ENCODE measurements at regions not wholly inside any gene's neighbourhood (a gene's known extent, or its start where the extent isn't known, plus 50 kb on each side); places are given as distances from the start of the nearest gene placed in this dataset.

- Histone ChIP-seq H3K36me3 (ENCODE audit: insufficient read depth, low read length) (no peaks in the 10 kb centered on the region), H3K27me3 (ENCODE audit: control insufficient read depth in 1 of 2, insufficient read depth in 2 of 2, low read length in 2 of 2) (no peaks in the 10 kb centered on the region), H3K4me3 (ENCODE audit: low read length) (no peak overlapping the region), H3K4me1 (ENCODE audit: insufficient read depth, low read length) (no peaks in the 10 kb centered on the region), H3K9me3 (ENCODE audit: control insufficient read depth in 1 of 2, insufficient read depth in 1 of 2, low read length in 2 of 2) (peaks cover 0 to 3% of the 10 kb centered on the region in 2 experiments), H3K27ac (ENCODE audit: low read depth in 1 of 2, low read length in 2 of 2) (no peak overlapping the region)
- Mint-ChIP-seq H3K27me3 (no peaks in the 10 kb centered on the region), H3K27ac (no peak overlapping the region), H3K36me3 (ENCODE audit: low read depth) (no peaks in the 10 kb centered on the region), H3K9me3 (no peaks in the 10 kb centered on the region), H3K4me1 (ENCODE audit: low read depth) (no peaks in the 10 kb centered on the region), H3K4me3 (no peak overlapping the region)
- intact Hi-C loops (cut with DNase I, micrococcal nuclease): no loop called here
- CTCF ChIA-PET: no interaction called here
- DNase-seq (no peak), ATAC-seq (ENCODE audit: poor library complexity) (no peak)
- POLR2A ChIA-PET: no interaction called here
- TF ChIP-seq, protein P1, sequence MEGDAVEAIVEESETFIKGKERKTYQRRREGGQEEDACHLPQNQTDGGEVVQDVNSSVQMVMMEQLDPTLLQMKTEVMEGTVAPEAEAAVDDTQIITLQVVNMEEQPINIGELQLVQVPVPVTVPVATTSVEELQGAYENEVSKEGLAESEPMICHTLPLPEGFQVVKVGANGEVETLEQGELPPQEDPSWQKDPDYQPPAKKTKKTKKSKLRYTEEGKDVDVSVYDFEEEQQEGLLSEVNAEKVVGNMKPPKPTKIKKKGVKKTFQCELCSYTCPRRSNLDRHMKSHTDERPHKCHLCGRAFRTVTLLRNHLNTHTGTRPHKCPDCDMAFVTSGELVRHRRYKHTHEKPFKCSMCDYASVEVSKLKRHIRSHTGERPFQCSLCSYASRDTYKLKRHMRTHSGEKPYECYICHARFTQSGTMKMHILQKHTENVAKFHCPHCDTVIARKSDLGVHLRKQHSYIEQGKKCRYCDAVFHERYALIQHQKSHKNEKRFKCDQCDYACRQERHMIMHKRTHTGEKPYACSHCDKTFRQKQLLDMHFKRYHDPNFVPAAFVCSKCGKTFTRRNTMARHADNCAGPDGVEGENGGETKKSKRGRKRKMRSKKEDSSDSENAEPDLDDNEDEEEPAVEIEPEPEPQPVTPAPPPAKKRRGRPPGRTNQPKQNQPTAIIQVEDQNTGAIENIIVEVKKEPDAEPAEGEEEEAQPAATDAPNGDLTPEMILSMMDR (IDR thresholded peaks at IDR 0.05): no peak
Observed at GRCh38 chr13:47837906-47838305, 163.2 kb downstream of the SUCLA2 start.

GRCh38 chr13:47837104-47837880, 163.8 kb downstream of the SUCLA2 start:
- H3K4me1 Mint-ChIP-seq (ENCODE audit: low read depth): no peaks in the 10 kb centered on the region
- TF ChIP-seq, protein P1 (IDR thresholded peaks at IDR 0.05): no peak
- intact Hi-C loops (cut with DNase I, micrococcal nuclease): no loop called here
- no peak overlapping the region for H3K4me3 Mint-ChIP-seq
- POLR2A ChIA-PET: no interaction called here
- H3K9me3 ChIP-seq (ENCODE audit: control insufficient read depth in 1 of 2, insufficient read depth in 1 of 2, low read length in 2 of 2): peaks cover 0 to 3% of the 10 kb centered on the region in 2 experiments
- DNase-seq (no peak), ATAC-seq (ENCODE audit: poor library complexity) (no peak)
- H3K36me3 ChIP-seq (ENCODE audit: insufficient read depth, low read length): no peaks in the 10 kb centered on the region
- no peaks in the 10 kb centered on the region for H3K27me3 Mint-ChIP-seq
- H3K27me3 ChIP-seq (ENCODE audit: control insufficient read depth in 1 of 2, insufficient read depth in 2 of 2, low read length in 2 of 2): no peaks in the 10 kb centered on the region
- H3K4me3 ChIP-seq (ENCODE audit: low read length): no peak overlapping the region
- no peak overlapping the region for H3K27ac ChIP-seq (ENCODE audit: low read depth in 1 of 2, low read length in 2 of 2)
- H3K4me1 ChIP-seq (ENCODE audit: insufficient read depth, low read length): no peaks in the 10 kb centered on the region
- CTCF ChIA-PET: no interaction called here
- no peaks in the 10 kb centered on the region for H3K9me3 Mint-ChIP-seq
- H3K27ac Mint-ChIP-seq: no peak overlapping the region
- H3K36me3 Mint-ChIP-seq (ENCODE audit: low read depth): no peaks in the 10 kb centered on the region

GRCh38 chr13:47835470-47836228, 165.4 kb downstream of the SUCLA2 start:
- Histone ChIP-seq H3K36me3 (ENCODE audit: insufficient read depth, low read length) (no peaks in the 10 kb centered on the region), H3K4me3 (ENCODE audit: low read length) (no peak overlapping the region), H3K9me3 (ENCODE audit: control insufficient read depth in 1 of 2, insufficient read depth in 1 of 2, low read length in 2 of 2) (peaks cover 0 to 3% of the 10 kb centered on the region in 2 experiments), H3K27ac (ENCODE audit: low read depth in 1 of 2, low read length in 2 of 2) (no peak overlapping the region), H3K4me1 (ENCODE audit: insufficient read depth, low read length) (no peaks in the 10 kb centered on the region), H3K27me3 (ENCODE audit: control insufficient read depth in 1 of 2, insufficient read depth in 2 of 2, low read length in 2 of 2) (no peaks in the 10 kb centered on the region)
- Mint-ChIP-seq H3K4me1 (ENCODE audit: low read depth) (no peaks in the 10 kb centered on the region), H3K36me3 (ENCODE audit: low read depth) (no peaks in the 10 kb centered on the region), H3K27me3 (no peaks in the 10 kb centered on the region), H3K4me3 (no peak overlapping the region), H3K27ac (no peak overlapping the region), H3K9me3 (no peaks in the 10 kb centered on the region)
- intact Hi-C loops (cut with DNase I, micrococcal nuclease): no loop called here
- ATAC-seq (ENCODE audit: poor library complexity): no peak
- TF ChIP-seq, protein P1 (IDR thresholded peaks at IDR 0.05): no peak
- no peak for DNase-seq
- ChIA-PET CTCF (no interaction called here), POLR2A (no interaction called here)
